ENCODE measurements at regions not wholly inside any gene's neighbourhood (a gene's known extent, or its start where the extent isn't known, plus 50 kb on each side); places are given as distances from the start of the nearest gene placed in this dataset.

- no peak for DNase-seq (ENCODE audit: low spot score)
Measured at GRCh38 chr5:130270786-130271185, 366.5 kb downstream of the CHSY3 start.

- DNase-seq (ENCODE audit: low spot score) = no peak
Measured at GRCh38 chr5:130268489-130268888, 364.2 kb downstream of the CHSY3 start.

GRCh38 chr5:130267926-130268325 lies 363.7 kb downstream of the CHSY3 start:
- no peak for DNase-seq (ENCODE audit: low spot score)

GRCh38 chr5:130260481-130260880 lies 356.2 kb downstream of the CHSY3 start:
- no peak for DNase-seq (ENCODE audit: low spot score)

- no peak for DNase-seq (ENCODE audit: low spot score)
Measured at GRCh38 chr5:130251931-130252330, 347.7 kb downstream of the CHSY3 start.

- DNase-seq (ENCODE audit: low spot score) = no peak
Measured at GRCh38 chr5:130243641-130244040, 339.4 kb downstream of the CHSY3 start.

- DNase-seq (ENCODE audit: low spot score) = no peak
Measured at GRCh38 chr5:130237721-130238120, 333.5 kb downstream of the CHSY3 start.
